ENCODE measurements at regions not wholly inside any gene's neighbourhood (a gene's known extent, or its start where the extent isn't known, plus 50 kb on each side); places are given as distances from the start of the nearest gene placed in this dataset.
A peak's percentile ranks its signal among the peaks of the same experiment; 100 is the strongest.

DNA sequence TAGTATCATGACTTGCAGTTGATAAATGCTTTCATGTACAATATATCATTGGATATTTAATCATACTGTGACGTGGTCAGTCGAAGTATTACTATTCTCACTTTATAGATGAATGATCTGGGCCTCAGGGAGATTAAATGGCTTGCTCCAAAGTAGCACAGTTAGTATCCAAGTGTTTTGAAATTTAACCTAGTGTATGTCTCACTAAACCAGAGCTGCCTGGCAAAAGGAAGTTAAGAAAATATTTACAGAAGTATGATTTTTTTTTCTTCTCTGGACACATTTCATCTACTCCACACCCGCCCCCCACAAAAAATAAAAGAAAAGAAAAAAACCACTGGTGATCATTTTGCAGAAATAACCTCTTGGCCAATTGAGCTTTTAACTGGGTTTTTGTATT lies 71.9 kb upstream of the CXADR start:
- no peak for DNase-seq (ENCODE audit: low read depth in 2 of 2)

DNA sequence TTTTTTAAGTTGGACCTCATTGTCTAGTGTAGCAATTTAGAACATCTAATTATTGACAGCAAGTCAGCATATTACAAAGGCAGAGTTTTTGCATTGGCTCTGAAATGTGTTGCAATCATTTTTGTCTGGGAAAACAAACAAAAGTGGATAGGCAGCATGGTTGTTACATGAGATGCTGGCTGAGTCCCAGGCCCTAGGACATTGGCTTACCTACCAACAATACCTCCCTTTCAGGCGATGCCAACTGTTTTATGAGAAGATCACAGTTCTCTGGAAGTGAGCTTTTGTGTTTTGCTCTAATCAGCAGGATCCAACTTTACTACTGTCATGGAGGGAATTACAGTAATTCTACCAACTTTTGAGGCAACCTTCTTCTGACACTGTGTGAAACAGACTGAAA lies 71.5 kb upstream of the CXADR start:
- DNase-seq (ENCODE audit: low read depth in 2 of 2), result no peak

DNA sequence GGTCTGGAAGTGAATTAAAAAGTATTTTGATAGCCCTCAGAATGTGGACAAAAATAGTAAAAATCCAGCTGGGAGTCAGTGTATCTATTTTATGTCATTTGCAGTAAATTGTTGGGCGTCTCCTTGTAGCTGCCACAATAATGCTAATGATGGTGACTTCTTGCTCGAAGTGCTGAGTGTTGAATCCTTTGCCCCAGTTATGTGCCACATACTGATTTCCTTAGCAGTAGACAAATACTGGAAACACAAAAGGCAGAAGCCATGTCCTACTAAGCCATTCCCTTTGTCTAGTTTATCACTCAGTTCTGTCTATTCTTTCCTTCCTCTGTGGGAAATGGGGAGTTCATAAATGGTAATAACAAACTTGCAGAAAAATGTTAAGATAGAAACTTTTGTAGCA lies 70.7 kb upstream of the CXADR start:
- no peak for DNase-seq (ENCODE audit: low read depth in 2 of 2)

DNA sequence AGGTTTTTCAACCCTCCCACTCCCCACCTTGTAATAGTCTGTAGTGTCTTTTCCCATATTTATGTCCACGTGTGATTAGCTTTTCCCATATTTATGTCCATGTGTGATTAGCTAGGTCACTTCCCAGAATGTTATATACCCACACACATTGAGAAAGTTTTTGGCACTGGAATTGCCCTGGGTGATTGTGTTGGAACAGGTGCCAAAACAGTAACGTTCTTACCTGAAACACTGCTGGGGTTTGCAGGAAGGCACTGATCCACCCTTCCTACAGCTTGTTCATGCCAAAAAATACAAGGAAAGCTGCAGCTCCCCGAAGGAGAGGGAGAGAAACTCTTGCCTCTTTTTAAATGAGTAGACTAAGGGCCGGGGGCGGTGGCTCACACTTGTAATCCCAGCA lies 68.0 kb upstream of the CXADR start:
- no peak for DNase-seq (ENCODE audit: low read depth in 2 of 2)

DNA sequence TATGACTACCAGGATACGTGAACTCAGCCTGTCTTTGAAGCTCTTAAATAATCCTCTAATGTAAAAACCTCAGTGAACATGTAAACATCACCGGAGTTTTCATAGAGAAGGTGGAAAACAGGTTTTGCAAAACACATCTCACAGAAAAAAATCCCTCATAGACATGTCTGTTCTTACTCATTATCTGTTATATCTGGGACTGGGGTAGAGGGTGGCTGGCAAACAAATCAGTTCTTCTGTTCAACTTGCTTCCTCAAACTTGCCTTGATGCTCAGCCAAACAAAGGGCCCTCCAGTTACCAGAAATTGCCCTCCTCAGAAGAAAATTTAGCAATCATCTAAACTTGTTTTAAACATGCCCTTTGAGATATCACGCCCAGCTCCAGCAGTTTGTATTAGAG lies 66.1 kb upstream of the CXADR start:
- no peak for DNase-seq (ENCODE audit: low read depth in 2 of 2)

DNA sequence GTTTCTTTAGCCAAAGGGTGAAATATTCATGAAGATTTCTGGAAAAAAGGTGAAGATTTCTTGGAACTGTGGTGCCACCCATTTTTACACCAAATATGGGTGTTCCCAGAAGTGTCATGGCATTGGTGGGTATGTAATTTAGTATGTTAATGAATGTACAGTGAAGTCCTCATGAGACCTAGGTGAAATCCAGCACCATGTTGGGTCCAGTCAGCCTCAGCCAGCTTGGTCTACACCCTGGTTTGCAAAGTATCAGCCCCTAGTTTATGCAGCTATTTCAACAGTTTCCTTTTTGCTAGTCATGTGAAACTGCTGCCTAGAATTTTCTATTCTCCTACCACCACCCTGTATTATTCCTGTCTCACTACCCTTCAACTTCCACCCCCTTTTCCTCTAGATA lies 63.1 kb upstream of the CXADR start:
- DNase-seq (ENCODE audit: low read depth in 2 of 2), result no peak

DNA sequence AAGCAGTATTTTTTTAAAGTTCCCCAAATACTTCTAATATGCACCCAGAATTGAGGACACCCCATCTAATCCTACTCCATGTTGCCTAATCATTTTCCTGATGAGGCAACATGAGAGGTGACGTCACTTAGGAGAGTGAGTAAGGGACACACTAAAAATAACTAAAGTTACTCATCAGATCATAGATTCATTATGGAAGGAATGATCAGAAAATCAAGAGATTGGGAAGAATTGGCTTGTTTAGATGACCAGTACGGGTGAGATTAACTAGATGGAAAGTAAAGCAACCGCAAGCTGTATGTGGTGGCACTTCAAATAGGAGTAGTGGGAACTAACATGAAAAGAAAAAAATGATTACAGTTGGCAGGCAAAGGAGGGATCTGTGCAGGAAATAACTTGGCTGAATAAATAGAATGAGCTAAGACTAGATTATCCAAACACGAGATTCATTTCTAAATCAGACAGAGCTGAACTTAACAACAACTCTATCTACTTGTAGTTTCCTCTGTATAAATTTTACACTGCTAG lies 61.4 kb upstream of the CXADR start:
- DNase-seq (ENCODE audit: low read depth in 2 of 2), result no peak

DNA sequence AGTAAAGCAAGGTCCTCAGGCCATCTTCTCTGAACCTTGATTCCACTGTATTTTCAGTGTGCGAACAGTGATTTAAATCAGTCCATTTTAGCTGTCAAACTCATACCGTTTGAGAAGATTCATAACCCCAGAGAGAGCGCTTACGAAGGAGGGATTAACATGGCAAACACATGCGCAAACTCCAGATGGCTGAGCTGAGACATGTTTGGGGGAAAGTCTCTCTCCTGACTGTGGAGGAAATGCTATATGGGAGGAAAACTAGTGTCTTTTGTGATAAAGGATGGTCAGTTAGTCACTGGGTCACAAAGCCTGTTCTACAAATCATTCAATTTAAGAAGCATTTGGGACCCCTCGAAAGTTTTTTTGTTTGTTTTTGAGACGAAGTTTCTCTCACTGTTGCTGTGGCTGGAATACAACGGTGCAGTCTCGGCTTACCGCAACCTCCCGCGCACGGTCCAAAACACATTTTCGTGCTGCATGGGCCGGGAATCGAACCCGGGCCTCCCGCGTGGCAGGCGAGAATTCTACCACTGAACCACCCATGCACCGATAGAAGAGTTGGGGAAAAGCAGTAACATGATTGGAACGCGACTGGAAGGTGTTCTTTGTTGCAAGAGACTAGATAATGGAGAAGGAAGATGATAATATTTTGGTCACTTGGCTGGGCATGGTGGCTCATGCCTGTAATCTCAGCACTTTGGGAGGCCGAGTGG lies 58.4 kb upstream of the CXADR start:
- peak in 1 of 2 donors; percentile 9 for DNase-seq (ENCODE audit: low read depth in 2 of 2)

DNA sequence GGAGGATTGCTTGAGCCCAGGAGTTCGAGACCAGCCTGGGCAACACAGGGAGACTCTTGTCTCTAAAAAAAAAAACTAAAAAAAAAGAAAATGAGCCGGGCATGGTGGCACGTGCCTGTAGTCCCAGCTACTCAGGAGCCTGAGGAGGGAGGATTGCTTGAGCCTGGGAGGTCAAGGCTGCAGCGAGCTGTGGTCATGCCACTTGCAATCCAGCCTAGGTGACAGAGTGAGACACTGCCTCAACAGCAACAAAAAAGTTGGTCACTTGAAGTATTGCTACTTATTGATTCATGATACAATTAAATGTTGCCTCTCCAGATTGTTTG lies 57.9 kb upstream of the CXADR start:
- no peak for DNase-seq (ENCODE audit: low read depth in 2 of 2)

DNA sequence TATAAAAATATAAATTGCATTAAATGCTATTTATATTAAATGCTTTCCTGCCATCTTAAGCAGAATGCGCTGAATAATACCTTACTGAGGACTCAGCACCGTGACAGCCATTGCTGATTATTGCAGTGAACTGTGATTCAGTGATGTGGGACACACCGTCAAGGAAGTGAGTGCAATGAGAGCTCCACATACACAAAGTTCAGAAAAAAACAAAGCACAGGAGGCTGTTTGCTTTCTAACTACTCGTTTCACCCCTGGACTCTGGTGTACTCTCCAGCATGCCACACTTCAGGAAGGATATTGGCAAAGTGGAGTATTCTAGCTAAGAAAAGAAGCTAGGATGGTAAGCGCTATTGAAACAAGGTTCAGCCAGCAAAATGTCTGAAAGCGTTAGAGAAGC lies 57.4 kb upstream of the CXADR start:
- no peak for DNase-seq (ENCODE audit: low read depth in 2 of 2)

DNA sequence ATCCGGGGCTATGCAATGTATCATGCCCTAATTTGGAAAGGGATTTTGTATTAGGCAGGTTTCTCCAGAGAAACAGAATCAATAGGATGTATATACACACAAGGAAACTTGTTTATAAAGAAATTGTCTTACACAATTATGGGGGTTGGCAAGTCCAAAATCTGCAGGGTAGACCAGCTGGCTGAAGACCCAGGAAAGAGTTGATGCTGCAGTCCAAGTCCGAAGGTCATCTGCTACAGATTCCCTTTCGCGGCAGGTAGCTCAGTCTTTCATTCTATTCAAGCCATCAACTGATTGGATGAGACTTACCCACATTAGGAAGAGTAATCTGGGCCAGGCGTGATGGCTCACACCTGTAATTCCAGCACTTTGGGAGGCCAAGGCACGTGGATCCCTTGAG lies 54.6 kb upstream of the CXADR start:
- no peak for DNase-seq (ENCODE audit: low read depth in 2 of 2)

DNA sequence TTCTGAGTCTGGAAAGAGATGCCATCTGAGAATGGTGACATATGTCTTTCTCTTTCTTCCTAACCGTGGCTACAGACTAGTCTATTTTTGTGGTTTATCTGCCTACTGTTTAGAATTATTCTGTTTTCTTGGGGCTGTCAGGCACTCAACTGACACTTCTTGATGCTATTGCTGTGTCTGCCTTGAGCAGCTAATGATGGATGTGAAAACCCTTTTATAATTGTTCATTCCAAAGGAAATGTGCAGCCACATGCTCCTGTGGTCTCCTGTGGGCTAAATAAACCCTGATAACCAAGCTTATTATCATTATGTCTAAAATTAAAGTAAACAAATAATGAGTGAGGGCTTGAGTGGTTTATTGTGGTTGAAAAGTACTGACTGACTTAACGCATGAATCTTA lies 52.7 kb upstream of the CXADR start:
- DNase-seq (ENCODE audit: low read depth in 2 of 2), result no peak

DNA sequence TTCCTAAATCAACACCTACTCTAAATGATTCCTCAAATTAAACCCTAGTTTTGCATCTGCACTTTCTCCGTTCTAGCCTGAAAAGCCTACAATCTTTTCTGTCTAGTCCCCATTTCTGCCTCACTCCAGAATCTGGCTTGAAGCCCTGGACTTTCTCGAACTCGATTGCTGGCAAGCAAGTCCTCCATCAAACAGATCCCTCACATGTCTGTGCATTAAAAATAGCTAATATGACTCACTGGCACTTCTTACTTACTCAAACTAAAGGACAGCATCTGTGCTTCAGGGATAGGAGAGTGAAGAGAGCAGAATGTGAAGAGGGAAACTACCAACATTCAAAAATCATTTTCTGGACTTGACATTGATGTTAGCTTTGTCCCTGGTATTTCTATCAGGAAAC lies 51.8 kb upstream of the CXADR start:
- DNase-seq (ENCODE audit: low read depth in 2 of 2), result no peak

DNA sequence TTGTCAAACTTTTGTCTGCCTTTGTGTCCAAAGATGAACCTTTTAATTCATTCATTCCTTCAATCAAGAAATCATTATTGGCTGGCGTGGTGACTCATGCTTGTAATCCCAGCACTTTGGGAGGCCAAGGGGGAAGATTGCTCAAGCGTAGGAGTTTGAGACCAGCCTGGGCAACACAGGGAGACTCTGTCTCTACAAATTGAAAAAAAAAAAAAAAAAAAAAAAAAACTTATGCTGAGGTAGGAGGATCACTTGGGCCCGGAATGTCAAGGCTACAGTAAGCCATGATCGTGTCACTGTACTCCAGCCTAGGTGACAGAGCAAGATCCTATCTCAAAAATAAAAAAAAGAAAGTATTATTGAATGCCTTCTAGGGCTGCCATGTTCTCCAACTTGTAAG lies 51.3 kb upstream of the CXADR start:
- DNase-seq (ENCODE audit: low read depth in 2 of 2), result no peak

DNA sequence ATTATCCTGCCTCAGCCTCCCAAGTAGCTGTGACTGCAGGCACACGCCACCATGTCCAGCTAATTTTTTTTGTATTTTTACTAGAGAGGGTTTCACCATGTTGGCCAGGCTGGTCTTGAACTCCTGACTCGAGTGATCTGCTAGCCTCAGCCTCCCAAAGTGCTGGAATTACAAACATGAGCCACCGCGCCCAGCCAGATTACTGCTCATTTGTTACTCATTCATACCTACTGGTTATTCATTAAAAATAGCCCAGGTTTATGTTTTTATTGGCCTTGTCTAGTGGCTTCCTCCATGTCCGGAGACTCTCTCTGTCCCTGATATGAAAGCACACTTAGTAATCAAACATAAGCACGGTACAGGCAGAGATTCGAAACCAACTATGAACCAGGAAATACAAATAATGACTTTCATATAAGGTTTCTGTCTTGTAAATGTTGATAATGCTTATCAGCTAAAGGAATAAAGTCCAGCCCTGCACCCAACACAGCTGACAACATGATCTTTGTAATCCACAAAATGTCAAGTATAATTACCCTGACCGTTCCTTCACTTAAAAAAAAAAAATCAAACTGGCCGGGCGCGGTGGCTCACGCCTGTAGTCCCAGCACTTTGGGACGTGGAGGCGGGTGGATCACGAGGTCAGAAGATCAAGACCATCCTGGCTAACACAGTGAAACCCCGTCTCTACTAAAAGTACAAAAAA lies 50.4 kb upstream of the CXADR start:
- no peak for DNase-seq (ENCODE audit: low read depth in 2 of 2)
